Endothelial cell of umbilical vein (primary cell): ENCODE measurements at regions not wholly inside any gene's neighbourhood (a gene's known extent, or its start where the extent isn't known, plus 50 kb on each side); places are given as distances from the start of the nearest gene placed in this dataset.

ENCODE experiments used
- BruUV-seq: library from RNA; stranded (reverse); fragments of 400-500 nt; replicated peaks from 2 replicates; lab custom pipeline; 2021; lab: Mats Ljungman, UMichigan
- CTCF ChIA-PET: fragments of 300-600, 350-600 bp; sonication (Branson Sonifier 250); formaldehyde crosslinking; loops from one replicate; lab custom pipeline; 2021; ENCODE audit warnings: antibody characterized with exemption, inconsistent platforms; lab: Charles Lee
- POLR2A ChIA-PET: fragments of 300-600, 350-600 bp; sonication (Branson Sonifier 250); formaldehyde crosslinking; loops from one replicate; lab custom pipeline; 2021; ENCODE audit warnings: antibody characterized with exemption, inconsistent platforms; lab: Charles Lee
- DNase-seq: peaks from one replicate; pipeline ENCODE4 v3.0.0-alpha.2; 2011; ENCODE audit warnings: low read depth, low spot score
- FAIRE-seq: peaks from 2 replicates; lab custom pipeline; 2011; peaks lifted over from hg19 to GRCh38; lab: Jason Lieb, UNC
- H2AFZ ChIP-seq: 2 replicates; pipeline ENCODE4 v1.6.0; 2012; ENCODE audit warnings: low read depth, low read length, control low read depth, inconsistent platforms
- H3K27ac ChIP-seq: 2 replicates; pipeline ENCODE4 v1.5.1; 2011; ENCODE audit warnings: low read depth, mild to moderate bottlenecking, control low read depth, low read length, moderate library complexity; ENCODE audit not compliant: insufficient read depth
- H3K27me3 ChIP-seq, 2 experiments: 2 replicates each; pipeline versions ENCODE4 v1.6.0 to v1.6.1; 2011; ENCODE audit warnings: low read length in 2 of 2, mixed read lengths in 1 of 2; ENCODE audit not compliant: control insufficient read depth in 2 of 2, insufficient read depth in 2 of 2
- H3K36me3 ChIP-seq, 2 experiments: 2 replicates in 1 of 2; 3 replicates in 1 of 2; pipeline ENCODE4 v1.5.1; 2011; ENCODE audit warnings: low read length in 2 of 2, mild to moderate bottlenecking in 1 of 2, moderate library complexity in 1 of 2; ENCODE audit not compliant: control insufficient read depth in 2 of 2, insufficient read depth in 2 of 2; ENCODE audit errors: extremely low read depth in 1 of 2
- H3K4me1 ChIP-seq: 3 replicates; pipeline ENCODE4 v1.5.1; 2011; ENCODE audit warnings: mild to moderate bottlenecking, low read length; ENCODE audit not compliant: control insufficient read depth, insufficient read depth; ENCODE audit errors: extremely low read depth
- H3K4me2 ChIP-seq: 2 replicates; pipeline ENCODE4 v1.6.1; 2011; ENCODE audit warnings: low read length, control low read depth, mixed read lengths; ENCODE audit not compliant: insufficient read depth
- H3K4me3 ChIP-seq, 3 experiments: fragments of 200-600 bp in 1 of 3; sonication (generic), shearing (Covaris generic) in 1 of 3; replicated peaks in 1 of 3; 2 replicates each; pipeline ENCODE4 v1.5.1; 2011 to 2016; ENCODE audit warnings: control low read depth in 3 of 3, low read length in 3 of 3, mild to moderate bottlenecking in 2 of 3, inconsistent platforms in 1 of 3, low read depth in 1 of 3, moderate library complexity in 1 of 3; ENCODE audit not compliant: insufficient read depth in 1 of 3
- H3K79me2 ChIP-seq: 2 replicates; pipeline ENCODE4 v1.6.0; 2012; ENCODE audit warnings: low read length, inconsistent platforms; ENCODE audit not compliant: control insufficient read depth, insufficient read depth
- H3K9ac ChIP-seq: replicated peaks from 2 replicates; pipeline ENCODE3; 2011; ENCODE audit warnings: low read length, control low read depth; ENCODE audit not compliant: insufficient read depth; ENCODE audit errors: extremely low read depth
- H3K9me1 ChIP-seq: replicated peaks from 3 replicates; pipeline ENCODE4 v1.6.0; 2011; ENCODE audit warnings: mild to moderate bottlenecking, low read length; ENCODE audit not compliant: control insufficient read depth, insufficient read depth; ENCODE audit errors: extremely low read depth
- H3K9me3 ChIP-seq: replicated peaks from 2 replicates; pipeline ENCODE4 v1.5.1; 2012; ENCODE audit warnings: low read length, inconsistent platforms; ENCODE audit not compliant: control insufficient read depth, insufficient read depth
- H4K20me1 ChIP-seq: replicated peaks from 2 replicates; pipeline ENCODE3; 2011; ENCODE audit warnings: mild to moderate bottlenecking, low read length; ENCODE audit not compliant: control insufficient read depth, insufficient read depth; ENCODE audit errors: extremely low read depth
- CTCF ChIP-seq, 2 donors: IDR thresholded peaks; 1 replicate in 1 of 2; 2 replicates in 1 of 2; pipeline ENCODE4 v1.5.1; 2011; ENCODE audit warnings: low read length in 2 of 2, mild to moderate bottlenecking in 2 of 2, moderate library complexity in 2 of 2, control low read depth in 1 of 2, inconsistent platforms in 1 of 2, low read depth in 1 of 2; ENCODE audit not compliant: insufficient read depth in 1 of 2; ENCODE audit errors: extremely low read depth in 1 of 2
- EZH2 ChIP-seq: IDR thresholded peaks from 2 replicates; pipeline ENCODE4 v1.6.1; 2012; ENCODE audit warnings: borderline replicate concordance, low read depth, mild to moderate bottlenecking, moderate library complexity, low read length, inconsistent platforms; ENCODE audit not compliant: severe bottlenecking
- GATA2 ChIP-seq: IDR thresholded peaks from 2 replicates; pipeline ENCODE4 v1.7.0; 2011; ENCODE audit warnings: low read depth, mild to moderate bottlenecking, moderate library complexity, mixed read lengths, low read length; ENCODE audit not compliant: insufficient read length, insufficient read depth
- JUN ChIP-seq: IDR thresholded peaks from 2 replicates; pipeline ENCODE4 v1.6.1; 2011; ENCODE audit warnings: borderline replicate concordance, low read depth; ENCODE audit not compliant: insufficient read length, insufficient read depth
- MYC ChIP-seq: IDR thresholded peaks from one replicate; pipeline ENCODE4 v1.6.1; 2011; ENCODE audit warnings: mild to moderate bottlenecking, low read depth, low read length
- POLR2A ChIP-seq: IDR thresholded peaks from 2 replicates; pipeline ENCODE4 v1.6.1; 2012; ENCODE audit warnings: low read depth, mild to moderate bottlenecking, control low read depth, low read length
- POLR2AphosphoS5 ChIP-seq: IDR thresholded peaks from 2 replicates; pipeline ENCODE4 v1.6.1; 2012; ENCODE audit warnings: low read depth, mild to moderate bottlenecking, control low read depth, low read length, moderate library complexity; ENCODE audit not compliant: insufficient read depth
- dilution Hi-C: fragments of 300-500 bp; cut with MboI; formaldehyde crosslinking; loops from one replicate; pipeline ENCODE4 v1.15.0; 2019; ENCODE audit warnings: low sequenced_read_pairs; ENCODE audit not compliant: extremely low pct_ligation_motif_present
- intact Hi-C: fragments of 100-400 bp; cut with micrococcal nuclease; formaldehyde crosslinking; loops from one replicate; pipeline ENCODE4 v1.10.0; 2022

- no peak overlapping the region for H3K4me3 ChIP-seq
- BruUV-seq = no TSS peak
- no peak overlapping the region for H3K27ac ChIP-seq
- no peaks in the 10 kb centered on the region for H3K9me1 ChIP-seq
- no peak overlapping the region for H3K9ac ChIP-seq
- ChIA-PET POLR2A (no interaction called here), CTCF (interaction anchor here (1.3 kb wide), 1 partner anchor 14 kb away, joined by 4 read pairs; no protein-coding TSS in a partner anchor)
- no peak for DNase-seq
- intact Hi-C loops (no loop called here), dilution Hi-C loops (no loop called here)
- H2AFZ ChIP-seq = no peak overlapping the region
- no peaks in the 10 kb centered on the region for H3K36me3 ChIP-seq
- no peaks in the 10 kb centered on the region for H3K79me2 ChIP-seq
- no peak for FAIRE-seq
- TF ChIP-seq POLR2AphosphoS5 (no peak), POLR2A (no peak), MYC (no peak), JUN (no peak), CTCF (IDR thresholded peaks at IDR 0.05; ENCODE audit: extremely low read depth in 1 of 2, insufficient read depth in 1 of 2, low read depth in 1 of 2, low read length in 2 of 2) (no peak), EZH2 (no peak), GATA2 (no peak)
- H3K4me2 ChIP-seq = no peak overlapping the region
- peaks cover 0 to 3% of the 10 kb centered on the region in 2 experiments for H3K27me3 ChIP-seq
- no peaks in the 10 kb centered on the region for H3K9me3 ChIP-seq
- no peaks in the 10 kb centered on the region for H4K20me1 ChIP-seq
- H3K4me1 ChIP-seq = no peaks in the 10 kb centered on the region
Observed at GRCh38 chr17:36741019-36741902, 139.9 kb downstream of the MRM1 start.
